ENCODE measurements at regions not wholly inside any gene's neighbourhood (a gene's known extent, or its start where the extent isn't known, plus 50 kb on each side); places are given as distances from the start of the nearest gene placed in this dataset.

- no peak overlapping the region for H3K4me3 ChIP-seq (ENCODE audit: low read depth, low read length)
- no peak for DNase-seq (ENCODE audit: low read depth)
- TF ChIP-seq CTCF (IDR thresholded peaks at IDR 0.05; ENCODE audit: control insufficient read depth, extremely low read depth, insufficient read depth) = no peak
These were observed 75.7 kb upstream of the TBX3 start for GRCh38 chr12:114759635-114760034.

DNA sequence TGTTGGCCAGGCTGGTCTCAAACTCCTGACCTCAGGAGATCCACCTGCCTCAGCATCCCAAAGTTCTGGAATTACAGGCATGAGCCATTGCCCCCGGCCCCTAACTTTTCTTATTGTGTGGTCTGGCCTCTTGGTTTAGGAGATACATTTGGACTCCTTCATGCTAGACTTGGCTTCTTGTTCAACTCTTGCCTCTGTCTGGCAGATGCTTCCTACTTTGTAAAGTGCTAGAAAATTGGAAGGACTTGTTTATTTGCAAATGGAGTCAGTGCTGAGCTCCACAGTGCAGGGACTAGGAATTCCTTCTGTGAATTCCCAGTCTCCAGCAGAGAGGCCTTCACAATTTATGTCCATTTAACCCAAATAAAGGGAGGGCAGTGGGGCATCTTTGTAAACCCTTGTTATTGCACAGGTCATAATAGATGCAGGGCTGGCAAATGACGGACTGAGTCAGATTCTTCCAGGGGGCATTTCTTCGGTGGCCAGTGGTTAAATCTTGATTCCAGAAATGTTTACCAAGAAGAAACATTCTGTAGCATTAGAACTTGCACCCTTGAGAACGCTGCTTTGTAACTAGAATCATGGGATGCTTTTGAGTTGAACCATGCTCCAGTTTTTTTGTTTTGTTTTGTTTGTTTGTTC lies 73.8 kb upstream of the TBX3 start:
- DNase-seq (ENCODE audit: low read depth) = no peak
- H3K4me3 ChIP-seq (ENCODE audit: low read depth, low read length) = no peak overlapping the region
- TF ChIP-seq CTCF (IDR thresholded peaks at IDR 0.05; ENCODE audit: control insufficient read depth, extremely low read depth, insufficient read depth) = no peak

GRCh38 chr12:114752217-114752616 lies 68.2 kb upstream of the TBX3 start:
- TF ChIP-seq CTCF (IDR thresholded peaks at IDR 0.05; ENCODE audit: control insufficient read depth, extremely low read depth, insufficient read depth) = no peak
- H3K4me3 ChIP-seq (ENCODE audit: low read depth, low read length) = no peak overlapping the region
- DNase-seq (ENCODE audit: low read depth) = no peak

- DNase-seq (ENCODE audit: low read depth) = no peak
- TF ChIP-seq CTCF (IDR thresholded peaks at IDR 0.05; ENCODE audit: control insufficient read depth, extremely low read depth, insufficient read depth) = no peak
- H3K4me3 ChIP-seq (ENCODE audit: low read depth, low read length) = no peak overlapping the region
These were observed 67.7 kb upstream of the TBX3 start for GRCh38 chr12:114751712-114752111.

DNA sequence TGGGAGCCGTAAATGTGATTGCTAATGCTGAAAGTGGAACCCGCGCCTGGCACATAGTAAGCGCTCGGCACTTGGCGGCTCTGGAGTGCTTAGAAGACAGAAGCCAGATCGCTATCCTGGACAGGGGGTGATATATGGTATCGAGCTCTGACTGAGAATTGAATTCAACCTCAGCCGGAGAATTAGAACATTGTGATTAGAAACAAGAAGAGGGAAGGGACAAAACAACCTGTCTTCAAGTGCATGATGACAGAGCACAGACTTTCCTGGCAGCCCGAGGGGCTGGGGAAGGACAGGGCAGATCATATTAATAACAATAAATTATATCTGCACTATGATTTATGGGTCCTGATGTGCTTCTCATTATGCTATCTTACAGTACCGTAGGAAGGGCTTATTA lies 66.9 kb upstream of the TBX3 start:
- DNase-seq (ENCODE audit: low read depth) = no peak
- no peak overlapping the region for H3K4me3 ChIP-seq (ENCODE audit: low read depth, low read length)
- no peak for TF ChIP-seq CTCF (IDR thresholded peaks at IDR 0.05; ENCODE audit: control insufficient read depth, extremely low read depth, insufficient read depth)

DNA sequence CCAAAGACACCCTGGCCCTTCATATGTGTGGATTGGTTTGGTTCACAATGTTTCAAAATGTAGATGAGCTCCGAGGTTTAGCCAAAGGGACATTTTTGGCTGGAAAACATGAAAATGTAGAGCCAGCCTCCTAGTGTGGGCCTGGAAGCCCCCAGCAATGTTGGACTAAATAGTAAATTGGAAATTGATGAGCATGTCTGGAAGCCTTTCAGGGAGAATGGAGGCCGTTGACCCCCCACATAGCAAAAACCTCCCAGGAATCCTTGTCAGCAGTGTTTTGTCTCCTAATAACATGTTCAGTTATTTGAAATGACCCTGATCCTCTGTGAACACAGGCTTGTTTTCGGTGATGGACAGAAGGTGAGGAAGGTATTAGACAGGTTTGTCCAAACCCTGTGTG lies 65.1 kb upstream of the TBX3 start:
- DNase-seq (ENCODE audit: low read depth) = no peak
- TF ChIP-seq CTCF (IDR thresholded peaks at IDR 0.05; ENCODE audit: control insufficient read depth, extremely low read depth, insufficient read depth) = no peak
- no peak overlapping the region for H3K4me3 ChIP-seq (ENCODE audit: low read depth, low read length)
